ENCODE measurements at regions not wholly inside any gene's neighbourhood (a gene's known extent, or its start where the extent isn't known, plus 50 kb on each side); places are given as distances from the start of the nearest gene placed in this dataset.
A peak's percentile ranks its signal among the peaks of the same experiment; 100 is the strongest.

GRCh38 chr12:24605916-24606315 lies 343.0 kb downstream of the BCAT1 start:
- no peak for DNase-seq (ENCODE audit: low spot score)

GRCh38 chr12:24605466-24605865 lies 343.4 kb downstream of the BCAT1 start:
- no peak for DNase-seq (ENCODE audit: low spot score)

- no peak for DNase-seq (ENCODE audit: low spot score)
Observed at GRCh38 chr12:24603371-24603770, 345.5 kb downstream of the BCAT1 start.

GRCh38 chr12:24600996-24601395 lies 347.9 kb downstream of the BCAT1 start:
- DNase-seq (ENCODE audit: low spot score), result no peak

GRCh38 chr12:24600551-24600950 lies 348.4 kb downstream of the BCAT1 start:
- no peak for DNase-seq (ENCODE audit: low spot score)

GRCh38 chr12:24599736-24600135 lies 349.2 kb downstream of the BCAT1 start:
- no peak for DNase-seq (ENCODE audit: low spot score)

- DNase-seq (ENCODE audit: low spot score), result no peak
Observed at GRCh38 chr12:24597580-24597979, 351.3 kb downstream of the BCAT1 start.

- DNase-seq (ENCODE audit: low spot score), result peak; percentile 42
Observed at GRCh38 chr12:24596768-24597388, 352.0 kb downstream of the BCAT1 start.

GRCh38 chr12:24595652-24596235 lies 353.2 kb downstream of the BCAT1 start:
- DNase-seq (ENCODE audit: low spot score), result peak; percentile 42

GRCh38 chr12:24591715-24592440 lies 357.0 kb downstream of the BCAT1 start:
- no peak for DNase-seq (ENCODE audit: low spot score)

- DNase-seq (ENCODE audit: low spot score), result no peak
Observed at GRCh38 chr12:24591079-24591626, 357.7 kb downstream of the BCAT1 start.

GRCh38 chr12:24586293-24586692 lies 362.6 kb downstream of the BCAT1 start:
- DNase-seq (ENCODE audit: low spot score), result no peak

GRCh38 chr12:24584032-24584675 lies 364.7 kb downstream of the BCAT1 start:
- no peak for DNase-seq (ENCODE audit: low spot score)

GRCh38 chr12:24582954-24583601 lies 365.8 kb downstream of the BCAT1 start:
- no peak for DNase-seq (ENCODE audit: low spot score)

- no peak for DNase-seq (ENCODE audit: low spot score)
Observed at GRCh38 chr12:24574538-24574937, 374.4 kb downstream of the BCAT1 start.

GRCh38 chr12:24573621-24574020 lies 375.3 kb downstream of the BCAT1 start:
- DNase-seq (ENCODE audit: low spot score), result no peak

- DNase-seq (ENCODE audit: low spot score), result no peak
Observed at GRCh38 chr12:24565300-24565699, 383.6 kb downstream of the BCAT1 start.

- no peak for DNase-seq (ENCODE audit: low spot score)
Observed at GRCh38 chr12:24562771-24563431, 386.0 kb downstream of the BCAT1 start.

- no peak for DNase-seq (ENCODE audit: low spot score)
Observed at GRCh38 chr12:24561882-24562770, 386.8 kb downstream of the BCAT1 start.

- no peak for DNase-seq (ENCODE audit: low spot score)
Observed at GRCh38 chr12:24561411-24561871, 387.5 kb downstream of the BCAT1 start.

Data from HT-29 (cell line).